ENCODE measurements at regions not wholly inside any gene's neighbourhood (a gene's known extent, or its start where the extent isn't known, plus 50 kb on each side); places are given as distances from the start of the nearest gene placed in this dataset.

DNA sequence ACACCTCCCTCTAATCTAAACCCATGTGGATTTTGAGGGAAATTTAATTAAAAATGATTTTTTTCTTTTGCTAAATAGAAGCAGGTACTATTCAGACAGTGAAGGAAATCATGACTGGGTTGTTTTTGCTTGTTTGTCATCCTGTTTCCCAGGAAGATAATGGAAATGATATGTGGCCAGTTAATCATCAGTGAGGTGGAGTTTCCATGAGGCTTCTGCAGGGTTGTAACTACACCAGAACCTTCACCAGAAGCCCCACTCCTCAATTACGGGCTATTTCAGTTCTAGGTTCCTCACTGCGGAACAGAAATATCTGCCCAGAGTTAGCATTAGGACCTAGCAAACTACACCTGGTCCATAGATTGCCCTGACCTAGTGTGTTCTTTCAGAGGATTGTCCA, 394.0 kb downstream of the DLEU7 start:
- TF ChIP-seq EZH2 (IDR thresholded peaks at IDR 0.05; ENCODE audit: insufficient read depth, poor library complexity, severe bottlenecking) (no peak), EZH2phosphoT487 (IDR thresholded peaks at IDR 0.05; ENCODE audit: insufficient read depth, low read depth) (no peak)

All from GM23248 (cell line).